Smooth muscle cell (in vitro differentiated cells): ENCODE measurements at regions not wholly inside any gene's neighbourhood (a gene's known extent, or its start where the extent isn't known, plus 50 kb on each side); places are given as distances from the start of the nearest gene placed in this dataset.

Experiments
- DNase-seq: peaks from one replicate; lab custom pipeline; 2025; ENCODE audit not compliant: unreplicated experiment; lab: John Stamatoyannopoulos, UW
- H2AFZ ChIP-seq: fragments of 200-600 bp; sonication (generic); 2 replicates; pipeline ENCODE4 v1.6.0; 2016; ENCODE audit warnings: antibody characterized with exemption, low read depth, mild to moderate bottlenecking
- H3F3A ChIP-seq: fragments of 200-600 bp; sonication (generic); 2 replicates; pipeline ENCODE4 v1.6.0; 2017; ENCODE audit warnings: antibody characterized with exemption, low read depth
- H3K27ac ChIP-seq: fragments of 200-600 bp; sonication (generic); 2 replicates; pipeline ENCODE4 v1.5.1; 2016; ENCODE audit warnings: low read depth, mild to moderate bottlenecking
- H3K27me3 ChIP-seq: fragments of 200-600 bp; sonication (generic); 2 replicates; pipeline ENCODE4 v1.6.1; 2016; ENCODE audit warnings: low read depth, mild to moderate bottlenecking
- H3K36me3 ChIP-seq: fragments of 200-600 bp; sonication (generic); 2 replicates; pipeline ENCODE4 v1.5.1; 2016; ENCODE audit warnings: low read depth
- H3K4me1 ChIP-seq: fragments of 200-600 bp; sonication (generic); 2 replicates; pipeline ENCODE4 v1.5.1; 2016; ENCODE audit warnings: low read depth
- H3K4me2 ChIP-seq: fragments of 200-600 bp; sonication (generic); 2 replicates; pipeline ENCODE4 v1.6.0; 2016; ENCODE audit warnings: mild to moderate bottlenecking
- H3K4me3 ChIP-seq: fragments of 200-600 bp; sonication (generic); 2 replicates; pipeline ENCODE4 v1.5.1; 2016; ENCODE audit warnings: mild to moderate bottlenecking
- H3K79me2 ChIP-seq: fragments of 200-600 bp; sonication (generic); 2 replicates; pipeline ENCODE4 v1.6.0; 2016; ENCODE audit warnings: low read depth, mild to moderate bottlenecking
- H3K9ac ChIP-seq: fragments of 200-600 bp; sonication (generic); 2 replicates; pipeline ENCODE4 v1.6.0; 2016; ENCODE audit warnings: low read depth
- H3K9me3 ChIP-seq: fragments of 200-600 bp; sonication (generic); replicated peaks from 2 replicates; pipeline ENCODE4 v1.5.1; 2016; ENCODE audit warnings: low read depth
- H4K20me1 ChIP-seq: fragments of 200-600 bp; sonication (generic); 2 replicates; pipeline ENCODE4 v1.6.0; 2016; ENCODE audit warnings: low read depth
- CTCF ChIP-seq: fragments of 200-600 bp; sonication (generic); IDR thresholded peaks from 2 replicates; pipeline ENCODE4 v1.5.1; 2017; ENCODE audit warnings: borderline replicate concordance, mild to moderate bottlenecking, antibody characterized with exemption; ENCODE audit not compliant: insufficient read depth, poor library complexity, severe bottlenecking
- WGBS: methylation state at CpG from one replicate; pipeline ENCODE4 v1.1.7; 2016; ENCODE audit warnings: low lambda C conversion rate; 5-methylcytosine and 5-hydroxymethylcytosine counted together

GRCh38 chr12:107328442-107329133 is 235.2 kb upstream of the CRY1 start:
- Histone ChIP-seq H2AFZ (no peak overlapping the region), H3K4me2 (peak overlapping the region; percentile 60)
- WGBS: 37% methylated on average over 11 of the region's 11 CpGs

GRCh38 chr12:107329569-107330324 is 236.4 kb upstream of the CRY1 start:
- no peak for TF ChIP-seq CTCF
- peaks cover 24% of the 10 kb centered on the region for H3K27me3 ChIP-seq
- H3K4me2 ChIP-seq: peak overlapping the region; percentile 60
- DNase-seq: no peak
- no peak overlapping the region for H3K9ac ChIP-seq
- no peaks in the 10 kb centered on the region for H4K20me1 ChIP-seq
- no peaks in the 10 kb centered on the region for H3K79me2 ChIP-seq
- H3K36me3 ChIP-seq: no peaks in the 10 kb centered on the region
- no peak overlapping the region for H3K27ac ChIP-seq
- WGBS: 87% methylated on average over 1 of the region's 1 CpG
- no peaks in the 10 kb centered on the region for H3F3A ChIP-seq
- no peaks in the 10 kb centered on the region for H3K9me3 ChIP-seq
- no peak overlapping the region for H2AFZ ChIP-seq
- no peak overlapping the region for H3K4me3 ChIP-seq
- peaks cover 11% of the 10 kb centered on the region for H3K4me1 ChIP-seq

More at GRCh38 chr12:107328442-107329133, 235.2 kb upstream of the CRY1 start:
- H3K9ac ChIP-seq: no peak overlapping the region
- no peak overlapping the region for H3K27ac ChIP-seq
- H3K36me3 ChIP-seq: no peaks in the 10 kb centered on the region
- no peaks in the 10 kb centered on the region for H4K20me1 ChIP-seq
- no peaks in the 10 kb centered on the region for H3F3A ChIP-seq
- no peak for DNase-seq
- H3K79me2 ChIP-seq: no peaks in the 10 kb centered on the region
- peaks cover 11% of the 10 kb centered on the region for H3K4me1 ChIP-seq
- H3K4me3 ChIP-seq: no peak overlapping the region
- peaks cover 35% of the 10 kb centered on the region for H3K27me3 ChIP-seq
- H3K9me3 ChIP-seq: no peaks in the 10 kb centered on the region
- no peak for TF ChIP-seq CTCF

- Histone ChIP-seq H3K4me1 (peaks cover 11% of the 10 kb centered on the region), H3K9me3 (no peaks in the 10 kb centered on the region), H3K36me3 (no peaks in the 10 kb centered on the region), H3K4me3 (no peak overlapping the region), H3K79me2 (no peaks in the 10 kb centered on the region), H4K20me1 (no peaks in the 10 kb centered on the region), H2AFZ (no peak overlapping the region), H3K9ac (no peak overlapping the region), H3K27ac (no peak overlapping the region), H3K27me3 (peaks cover 12% of the 10 kb centered on the region), H3K4me2 (no peak overlapping the region), H3F3A (no peaks in the 10 kb centered on the region)
- no peak for TF ChIP-seq CTCF
- no peak for DNase-seq
- 73% methylated on average over 8 of the region's 8 CpGs for WGBS
These were observed 237.6 kb upstream of the CRY1 start for GRCh38 chr12:107330831-107331431.
